GM18508 (cell line): ENCODE measurements at regions not wholly inside any gene's neighbourhood (a gene's known extent, or its start where the extent isn't known, plus 50 kb on each side); places are given as distances from the start of the nearest gene placed in this dataset.
"Not testable (repeated sequence)": the region's sequence is repeated elsewhere in the genome, so short reads cannot be mapped to it uniquely, and the experiment has no call there.

ENCODE experiments used
- ATAC-seq: cut with Tn5 transposase; IDR thresholded peaks from one replicate; pipeline ENCODE4 v1.9.1; 2021; ENCODE audit warnings: moderate number of reproducible peaks; ENCODE audit not compliant: insufficient read depth, unreplicated experiment

- no peak for ATAC-seq
These were observed 1535.3 kb upstream of the PCDH10 start for GRCh38 chr4:131613824-131614216.

GRCh38 chr4:131632877-131633276 is 1516.2 kb upstream of the PCDH10 start:
- no peak for ATAC-seq

DNA sequence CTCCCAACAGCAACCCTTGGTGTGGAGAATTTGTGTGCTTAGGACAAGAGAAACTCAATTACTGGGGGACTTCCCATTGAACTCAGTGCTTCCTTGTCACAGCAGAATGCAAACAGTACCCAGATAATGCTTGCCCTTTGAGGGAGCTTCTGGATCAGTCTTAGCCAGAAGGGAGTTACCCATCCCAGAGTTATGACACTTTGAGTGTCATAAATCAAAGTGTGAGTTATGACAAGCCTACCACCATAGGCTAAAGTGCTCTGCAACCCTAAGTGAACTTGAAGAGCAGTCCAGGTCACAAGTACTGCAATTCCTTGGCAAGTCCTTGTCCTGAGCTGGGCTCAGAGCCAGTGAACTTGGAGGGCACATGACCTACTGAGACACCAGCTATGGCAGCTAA is 1513.9 kb upstream of the PCDH10 start:
- ATAC-seq, result no peak

- no peak for ATAC-seq
These were observed 1510.3 kb upstream of the PCDH10 start for GRCh38 chr4:131638781-131639180.

DNA sequence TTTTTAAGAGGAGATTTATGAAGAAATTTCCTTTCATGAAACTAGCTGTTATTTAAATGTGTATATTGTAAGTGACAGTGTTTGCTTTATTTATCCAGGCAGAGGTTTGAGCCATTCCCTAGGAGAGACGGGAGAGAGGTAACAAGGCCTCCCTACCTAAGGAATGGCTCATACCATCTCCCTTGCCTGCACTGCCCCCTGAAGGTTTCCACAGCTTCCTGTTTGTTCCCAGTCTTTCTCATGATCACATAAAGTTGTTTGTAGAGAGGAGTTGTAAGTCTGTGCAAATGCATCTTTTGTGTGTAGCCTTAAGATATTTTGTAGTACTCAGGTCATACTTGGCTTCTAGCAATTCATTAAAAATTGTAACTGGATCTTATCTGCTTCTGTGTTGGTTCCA is 1504.5 kb upstream of the PCDH10 start:
- no peak for ATAC-seq

- no peak for ATAC-seq
These were observed 1499.9 kb upstream of the PCDH10 start for GRCh38 chr4:131649227-131649626.

DNA sequence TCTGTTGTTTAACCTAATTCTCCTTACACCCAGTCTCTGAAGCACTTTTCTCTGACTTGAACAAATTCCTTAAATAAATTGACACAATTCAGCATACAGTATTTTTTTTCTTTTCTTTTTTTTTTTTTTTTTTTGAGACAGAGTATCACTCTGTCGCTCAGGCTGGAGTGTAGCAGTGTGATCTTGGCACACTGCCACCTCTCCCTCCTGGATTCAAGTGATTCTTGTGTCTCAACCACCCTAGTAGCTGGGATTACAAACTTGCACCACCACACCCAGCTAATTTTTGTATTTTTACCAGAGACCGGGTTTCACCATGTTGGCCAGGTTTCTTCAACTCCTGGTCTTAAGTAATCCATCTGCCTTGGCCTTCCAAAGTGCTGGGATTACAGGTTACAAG is 1498.1 kb upstream of the PCDH10 start:
- no peak for ATAC-seq

- ATAC-seq, result not testable (repeated sequence)
These were observed 1465.8 kb upstream of the PCDH10 start for GRCh38 chr4:131683314-131683713.

DNA sequence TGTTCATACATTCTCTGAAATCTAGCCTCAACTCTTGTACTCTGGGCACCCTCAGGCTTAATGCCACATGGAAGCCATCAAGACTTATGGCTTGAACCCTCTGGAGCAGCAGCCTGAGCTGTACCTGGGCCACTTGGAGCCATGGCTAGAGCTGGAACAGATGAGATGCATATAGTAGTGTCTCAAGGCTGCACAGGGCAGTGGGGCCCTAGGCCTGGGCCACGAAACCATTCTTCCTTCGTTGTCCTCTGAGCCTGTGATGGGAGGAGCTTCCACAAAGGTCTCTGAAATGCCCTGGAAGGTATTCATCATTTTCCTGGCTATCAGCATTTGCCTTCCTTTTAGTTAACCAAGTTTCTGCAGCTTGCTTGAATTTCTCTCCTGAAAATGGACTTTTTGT is 1427.2 kb upstream of the PCDH10 start:
- ATAC-seq, result no peak

- ATAC-seq, result not testable (repeated sequence)
These were observed 1426.0 kb upstream of the PCDH10 start for GRCh38 chr4:131723069-131723468.

DNA sequence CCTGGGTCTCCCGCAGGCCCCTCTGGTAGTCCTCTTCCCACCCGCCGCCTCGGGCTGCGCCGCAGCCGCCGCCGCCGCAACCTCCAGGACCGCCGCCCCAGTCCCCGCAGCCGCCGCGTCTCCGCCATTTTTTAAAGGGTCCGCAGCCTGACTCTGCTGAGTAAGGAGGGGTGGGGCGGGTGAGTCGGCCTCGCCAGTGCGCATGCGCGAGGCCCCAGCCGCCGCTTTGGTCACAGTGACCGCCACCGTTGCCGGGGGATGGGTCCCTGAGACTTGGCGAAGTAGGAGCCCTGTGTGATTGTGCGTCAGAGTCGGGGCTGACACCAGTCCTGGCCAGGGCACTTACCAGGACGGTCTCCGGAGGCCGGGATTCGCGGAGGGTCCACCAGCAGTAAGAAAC is 1424.2 kb upstream of the PCDH10 start:
- ATAC-seq, result not testable (repeated sequence)

GRCh38 chr4:131725521-131725920 is 1423.6 kb upstream of the PCDH10 start:
- not testable (repeated sequence) for ATAC-seq

- not testable (repeated sequence) for ATAC-seq
These were observed 1422.2 kb upstream of the PCDH10 start for GRCh38 chr4:131726940-131727339.

- ATAC-seq, result not testable (repeated sequence)
These were observed 1421.7 kb upstream of the PCDH10 start for GRCh38 chr4:131727418-131727817.

- ATAC-seq, result not testable (repeated sequence)
These were observed 1419.9 kb upstream of the PCDH10 start for GRCh38 chr4:131729205-131729604.

- ATAC-seq, result not testable (repeated sequence)
These were observed 1419.2 kb upstream of the PCDH10 start for GRCh38 chr4:131729716-131730398.

DNA sequence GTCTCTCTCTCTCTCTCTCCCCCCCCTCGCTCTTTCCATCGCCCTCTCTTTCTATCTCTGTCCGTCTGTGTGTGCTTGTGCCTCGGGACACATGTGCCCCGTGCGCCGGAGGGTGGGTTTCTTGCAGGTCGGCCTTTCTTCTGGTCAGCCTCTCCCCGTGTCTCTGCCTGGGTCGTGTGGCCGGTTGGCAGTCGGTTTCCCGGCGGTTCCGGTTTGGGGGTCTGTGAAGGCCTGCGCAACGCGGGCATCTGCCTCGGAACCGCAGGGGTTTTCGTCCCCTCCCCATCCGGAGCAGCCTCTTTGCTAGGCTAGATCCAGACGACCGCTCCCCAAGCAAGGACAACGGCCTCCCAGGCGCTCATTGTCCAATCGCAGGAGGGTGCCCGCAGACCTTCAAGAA is 1418.5 kb upstream of the PCDH10 start:
- not testable (repeated sequence) for ATAC-seq

GRCh38 chr4:131732034-131732630 is 1417.0 kb upstream of the PCDH10 start:
- not testable (repeated sequence) for ATAC-seq

DNA sequence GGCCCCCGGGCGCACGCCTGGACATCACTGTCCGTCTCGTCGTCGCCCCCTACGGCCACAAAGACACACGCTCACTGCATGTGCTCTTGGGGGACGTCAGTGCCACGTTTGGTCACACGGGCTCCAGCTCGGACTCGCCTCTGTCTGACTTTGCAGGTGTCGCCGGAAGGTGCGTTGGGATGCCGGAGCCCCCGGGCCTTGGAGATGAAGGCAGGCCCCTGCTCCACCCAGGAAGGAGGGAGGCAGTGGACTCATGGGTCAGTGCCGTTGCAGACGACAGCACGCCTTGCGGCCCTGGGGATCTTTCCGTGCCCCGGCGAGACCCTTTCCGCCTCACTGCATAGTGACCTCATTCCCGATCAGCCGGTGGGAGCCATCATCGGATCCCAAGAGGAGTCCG is 1414.8 kb upstream of the PCDH10 start:
- not testable (repeated sequence) for ATAC-seq

GRCh38 chr4:131734851-131735385 is 1414.2 kb upstream of the PCDH10 start:
- ATAC-seq, result not testable (repeated sequence)

GRCh38 chr4:131738991-131739390 is 1410.1 kb upstream of the PCDH10 start:
- not testable (repeated sequence) for ATAC-seq

GRCh38 chr4:131741836-131742235 is 1407.3 kb upstream of the PCDH10 start:
- not testable (repeated sequence) for ATAC-seq
